A673 (cell line): ENCODE measurements at regions not wholly inside any gene's neighbourhood (a gene's known extent, or its start where the extent isn't known, plus 50 kb on each side); places are given as distances from the start of the nearest gene placed in this dataset.

Experiments
- BruUV-seq: library from RNA; stranded (reverse); fragments of 400-500 nt; replicated peaks from 2 replicates; lab custom pipeline; 2021; lab: Mats Ljungman, UMichigan
- CTCF ChIA-PET: fragments of 300-600 bp; sonication (Branson Sonifier 250); formaldehyde crosslinking; loops from one replicate; lab custom pipeline; 2022; ENCODE audit warnings: antibody characterized with exemption; lab: Charles Lee
- POLR2A ChIA-PET: fragments of 300-600 bp; sonication (Branson Sonifier 250); formaldehyde crosslinking; loops from one replicate; lab custom pipeline; 2022; ENCODE audit warnings: antibody characterized with exemption; ENCODE audit not compliant: low non-redundant PET; lab: Charles Lee
- DNase-seq: peaks from one replicate; pipeline ENCODE4 v3.0.0-alpha.2; 2015; ENCODE audit warnings: low spot score
- H3K27ac ChIP-seq: fragments of 200-600 bp; sonication (generic); 2 replicates; pipeline ENCODE4 v1.5.1; 2016; ENCODE audit warnings: mixed run types, low read depth, mild to moderate bottlenecking, mixed read lengths, antibody characterized with exemption, low read length; ENCODE audit not compliant: poor library complexity, severe bottlenecking
- H3K27me3 ChIP-seq: fragments of 200-600 bp; sonication (generic); replicated peaks from 2 replicates; pipeline ENCODE4 v1.6.1; 2017; ENCODE audit warnings: mixed run types, low read depth, mild to moderate bottlenecking, mixed read lengths, antibody characterized with exemption, low read length; ENCODE audit not compliant: insufficient read depth, poor library complexity
- H3K36me3 ChIP-seq: fragments of 200-600 bp; sonication (generic); 2 replicates; pipeline ENCODE4 v1.6.1; 2016; ENCODE audit warnings: mixed run types, mild to moderate bottlenecking, mixed read lengths, antibody characterized with exemption, low read length; ENCODE audit not compliant: insufficient read depth, poor library complexity, severe bottlenecking
- H3K4me1 ChIP-seq: fragments of 200-600 bp; sonication (generic); 2 replicates; pipeline ENCODE4 v1.6.1; 2017; ENCODE audit warnings: mixed run types, mild to moderate bottlenecking, mixed read lengths, antibody characterized with exemption, low read length; ENCODE audit not compliant: insufficient read depth, poor library complexity, severe bottlenecking
- H3K4me3 ChIP-seq: fragments of 200-600 bp; sonication (generic); 2 replicates; pipeline ENCODE4 v1.5.1; 2016; ENCODE audit warnings: low read depth, mixed run types, mild to moderate bottlenecking, mixed read lengths, low read length; ENCODE audit not compliant: poor library complexity, severe bottlenecking
- H3K9me3 ChIP-seq: fragments of 200-600 bp; sonication (generic); 2 replicates; pipeline ENCODE4 v1.6.1; 2016; ENCODE audit warnings: mixed run types, low read depth, mild to moderate bottlenecking, mixed read lengths, antibody characterized with exemption, low read length; ENCODE audit not compliant: poor library complexity, severe bottlenecking
- EZH2 ChIP-seq: fragments of 200-600 bp; sonication (generic); IDR thresholded peaks from 2 replicates; pipeline ENCODE4 v1.6.1; 2017; ENCODE audit warnings: borderline replicate concordance, low read depth, mild to moderate bottlenecking, mixed read lengths, antibody characterized with exemption, low read length; ENCODE audit not compliant: poor library complexity, severe bottlenecking
- intact Hi-C: fragments of 100-400 bp; cut with micrococcal nuclease; formaldehyde crosslinking; loops from one replicate; pipeline ENCODE4 v1.10.0; 2022; ENCODE audit not compliant: unreplicated experiment
- TF ChIP-seq, protein P1 (sequence below): fragments of 300-800, 200-600 bp; sonication (generic); conservative IDR thresholded peaks from 2 replicates; pipeline ENCODE4 v1.5.1; 2017; ENCODE audit warnings: low read depth, mild to moderate bottlenecking, antibody characterized with exemption, low read length, moderate library complexity, mixed read lengths

DNA sequence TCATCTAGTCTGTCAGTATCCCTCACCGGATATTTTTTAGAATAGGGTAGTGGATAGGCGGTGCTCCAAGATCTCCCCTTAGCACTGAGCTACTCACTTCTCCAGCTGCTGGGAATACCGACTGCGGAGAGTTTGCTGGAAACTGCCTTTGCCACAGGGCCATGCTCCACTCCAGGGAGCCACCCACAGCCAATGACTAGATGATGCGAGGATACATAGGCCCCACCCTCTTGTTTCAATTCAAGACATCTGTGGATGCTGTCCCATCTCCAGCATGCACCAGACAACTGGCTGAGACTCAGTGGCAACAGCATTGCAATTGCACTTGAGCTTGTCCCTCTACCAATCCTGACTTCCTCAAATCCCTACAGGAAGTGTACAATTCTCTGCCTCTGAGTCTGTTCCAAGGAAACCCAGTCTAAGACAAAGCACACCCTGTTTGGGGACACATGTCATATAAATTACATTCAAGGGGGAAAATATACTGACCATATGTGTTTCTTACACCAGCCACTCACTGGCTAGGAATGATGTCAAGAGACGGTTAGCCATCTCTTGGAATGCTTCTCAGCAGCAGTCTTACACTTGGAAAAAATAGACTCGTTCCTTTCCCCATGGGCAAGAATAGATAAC is 312.6 kb upstream of the KIF2A start:
- TF ChIP-seq EZH2: no peak
- TF ChIP-seq, protein P1, sequence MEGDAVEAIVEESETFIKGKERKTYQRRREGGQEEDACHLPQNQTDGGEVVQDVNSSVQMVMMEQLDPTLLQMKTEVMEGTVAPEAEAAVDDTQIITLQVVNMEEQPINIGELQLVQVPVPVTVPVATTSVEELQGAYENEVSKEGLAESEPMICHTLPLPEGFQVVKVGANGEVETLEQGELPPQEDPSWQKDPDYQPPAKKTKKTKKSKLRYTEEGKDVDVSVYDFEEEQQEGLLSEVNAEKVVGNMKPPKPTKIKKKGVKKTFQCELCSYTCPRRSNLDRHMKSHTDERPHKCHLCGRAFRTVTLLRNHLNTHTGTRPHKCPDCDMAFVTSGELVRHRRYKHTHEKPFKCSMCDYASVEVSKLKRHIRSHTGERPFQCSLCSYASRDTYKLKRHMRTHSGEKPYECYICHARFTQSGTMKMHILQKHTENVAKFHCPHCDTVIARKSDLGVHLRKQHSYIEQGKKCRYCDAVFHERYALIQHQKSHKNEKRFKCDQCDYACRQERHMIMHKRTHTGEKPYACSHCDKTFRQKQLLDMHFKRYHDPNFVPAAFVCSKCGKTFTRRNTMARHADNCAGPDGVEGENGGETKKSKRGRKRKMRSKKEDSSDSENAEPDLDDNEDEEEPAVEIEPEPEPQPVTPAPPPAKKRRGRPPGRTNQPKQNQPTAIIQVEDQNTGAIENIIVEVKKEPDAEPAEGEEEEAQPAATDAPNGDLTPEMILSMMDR: no peak
- Histone ChIP-seq H3K27me3 (no peaks in the 10 kb centered on the region), H3K4me1 (no peaks in the 10 kb centered on the region), H3K36me3 (no peaks in the 10 kb centered on the region), H3K4me3 (no peak overlapping the region), H3K27ac (no peak overlapping the region), H3K9me3 (no peaks in the 10 kb centered on the region)
- peak; percentile 4 for DNase-seq
- BruUV-seq: no TSS peak
- CTCF ChIA-PET: no interaction called here
- POLR2A ChIA-PET: no interaction called here
- intact Hi-C loops: no loop called here

DNA sequence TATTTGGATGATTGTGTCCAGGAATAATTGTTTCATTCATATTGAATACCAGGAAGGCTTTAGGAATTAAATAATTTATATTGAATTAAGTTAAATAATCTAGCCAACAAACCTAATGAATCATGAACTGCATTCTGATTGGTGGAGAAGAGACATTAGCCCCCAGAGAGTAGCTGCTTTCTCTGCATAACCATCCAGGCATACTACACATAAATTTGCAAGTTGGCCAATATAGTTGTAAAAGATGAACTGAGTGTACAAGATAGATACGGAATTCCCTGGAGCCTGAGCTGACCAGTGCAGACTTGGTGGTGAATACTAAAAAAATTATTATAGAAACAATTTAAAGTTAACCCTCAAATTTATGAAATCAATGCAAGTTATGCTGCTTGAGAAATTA is 311.8 kb upstream of the KIF2A start:
- Histone ChIP-seq H3K4me3 (no peak overlapping the region), H3K27ac (no peak overlapping the region), H3K27me3 (no peaks in the 10 kb centered on the region), H3K9me3 (no peaks in the 10 kb centered on the region), H3K4me1 (no peaks in the 10 kb centered on the region), H3K36me3 (no peaks in the 10 kb centered on the region)
- TF ChIP-seq, protein P1: no peak
- no peak for TF ChIP-seq EZH2
- BruUV-seq: no TSS peak
- intact Hi-C loops: no loop called here
- CTCF ChIA-PET: no interaction called here
- peak; percentile 7 for DNase-seq
- POLR2A ChIA-PET: no interaction called here

DNA sequence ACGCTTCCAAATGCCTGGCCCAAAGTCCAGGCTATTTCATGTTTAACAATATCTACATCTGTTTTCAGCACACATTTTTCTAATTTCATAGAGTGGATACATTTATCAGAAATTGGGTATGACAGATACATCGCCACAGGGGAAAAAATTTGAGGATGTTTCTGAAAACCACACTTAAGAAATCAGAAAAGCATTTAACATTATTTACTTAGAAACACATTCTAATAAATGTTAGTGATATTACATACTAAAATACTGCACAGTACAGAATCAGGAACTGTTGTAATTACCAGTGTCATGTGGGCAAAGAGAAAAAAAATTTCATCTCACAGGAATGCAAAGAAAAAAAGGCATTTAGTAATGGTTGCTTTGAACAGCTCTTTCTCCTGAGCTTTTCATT is 310.5 kb upstream of the KIF2A start:
- H3K36me3 ChIP-seq: no peaks in the 10 kb centered on the region
- no peak for DNase-seq
- no peaks in the 10 kb centered on the region for H3K4me1 ChIP-seq
- no peak overlapping the region for H3K27ac ChIP-seq
- no peaks in the 10 kb centered on the region for H3K9me3 ChIP-seq
- no peak for TF ChIP-seq EZH2
- TF ChIP-seq, protein P1: no peak
- no peak overlapping the region for H3K4me3 ChIP-seq
- CTCF ChIA-PET: no interaction called here
- POLR2A ChIA-PET: no interaction called here
- no peaks in the 10 kb centered on the region for H3K27me3 ChIP-seq
- intact Hi-C loops: no loop called here
- BruUV-seq: no TSS peak
